ENCODE measurements at regions not wholly inside any gene's neighbourhood (a gene's known extent, or its start where the extent isn't known, plus 50 kb on each side); places are given as distances from the start of the nearest gene placed in this dataset.

DNA sequence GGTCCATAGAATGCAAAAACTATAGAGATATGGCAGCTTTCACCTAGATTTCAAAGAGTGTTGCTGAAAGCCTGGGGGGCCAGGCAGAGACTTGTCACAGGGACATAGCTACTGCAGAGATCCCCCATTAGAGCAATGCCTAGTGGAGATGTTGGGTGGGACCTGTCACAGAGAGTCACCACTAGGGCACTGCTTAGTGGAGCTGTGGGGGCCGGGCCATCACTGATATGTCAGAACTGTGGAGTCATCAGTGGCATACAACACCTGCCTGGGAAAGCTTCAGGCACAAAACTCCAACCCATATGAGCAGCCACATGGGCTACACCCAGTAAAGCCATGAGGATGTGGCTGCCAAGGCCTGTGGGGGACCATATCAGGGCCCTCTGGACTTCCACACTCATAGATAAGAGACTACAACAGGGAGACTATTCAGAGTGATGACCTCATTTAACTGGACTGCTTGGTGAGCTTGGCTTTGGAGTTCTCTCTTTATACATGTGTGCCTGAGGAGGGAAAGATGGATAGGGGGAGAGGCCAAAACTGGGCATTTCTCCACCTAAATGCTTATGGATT is 176.3 kb downstream of the ZNF621 start:
- no peak for DNase-seq (ENCODE audit: low read depth in 2 of 2)
- no peak for TF ChIP-seq EZH2 (IDR thresholded peaks at IDR 0.05; ENCODE audit: low read length, missing control alignments)
- TF ChIP-seq, protein P1, sequence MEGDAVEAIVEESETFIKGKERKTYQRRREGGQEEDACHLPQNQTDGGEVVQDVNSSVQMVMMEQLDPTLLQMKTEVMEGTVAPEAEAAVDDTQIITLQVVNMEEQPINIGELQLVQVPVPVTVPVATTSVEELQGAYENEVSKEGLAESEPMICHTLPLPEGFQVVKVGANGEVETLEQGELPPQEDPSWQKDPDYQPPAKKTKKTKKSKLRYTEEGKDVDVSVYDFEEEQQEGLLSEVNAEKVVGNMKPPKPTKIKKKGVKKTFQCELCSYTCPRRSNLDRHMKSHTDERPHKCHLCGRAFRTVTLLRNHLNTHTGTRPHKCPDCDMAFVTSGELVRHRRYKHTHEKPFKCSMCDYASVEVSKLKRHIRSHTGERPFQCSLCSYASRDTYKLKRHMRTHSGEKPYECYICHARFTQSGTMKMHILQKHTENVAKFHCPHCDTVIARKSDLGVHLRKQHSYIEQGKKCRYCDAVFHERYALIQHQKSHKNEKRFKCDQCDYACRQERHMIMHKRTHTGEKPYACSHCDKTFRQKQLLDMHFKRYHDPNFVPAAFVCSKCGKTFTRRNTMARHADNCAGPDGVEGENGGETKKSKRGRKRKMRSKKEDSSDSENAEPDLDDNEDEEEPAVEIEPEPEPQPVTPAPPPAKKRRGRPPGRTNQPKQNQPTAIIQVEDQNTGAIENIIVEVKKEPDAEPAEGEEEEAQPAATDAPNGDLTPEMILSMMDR (conservative IDR thresholded peaks at IDR 0.05 in 1 of 2, IDR thresholded peaks at IDR 0.05 in 1 of 2; ENCODE audit: low read depth in 1 of 2, low read length in 2 of 2) = no peak

DNA sequence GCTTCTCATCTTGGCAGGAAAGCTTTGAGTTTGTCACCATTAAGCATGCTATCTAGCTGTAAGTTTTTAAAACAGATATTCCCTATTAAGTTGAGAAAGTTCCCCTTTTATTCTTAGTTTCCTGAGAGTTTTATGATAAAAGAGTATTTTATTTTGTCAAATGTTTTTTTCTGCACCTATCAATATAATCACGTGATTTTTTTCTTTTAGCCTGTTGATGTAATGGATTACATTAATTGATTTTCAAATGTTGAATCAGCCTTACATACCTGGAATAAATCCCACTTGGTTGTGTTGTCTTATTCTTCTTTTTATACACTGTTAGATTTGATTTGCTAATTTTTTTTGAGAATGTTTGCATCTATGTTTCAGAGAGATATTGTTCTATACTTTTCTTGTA is 179.5 kb downstream of the ZNF621 start:
- H3K9ac ChIP-seq (ENCODE audit: insufficient read depth, low read length) = no peak overlapping the region
- H3K4me3 ChIP-seq (replicated peaks in 1 of 4; ENCODE audit: control extremely low read depth in 1 of 4, insufficient read depth in 1 of 4, low read depth in 3 of 4, low read length in 4 of 4) = no peak overlapping the region
- no peak overlapping the region for H2AFZ ChIP-seq (ENCODE audit: low read length)
- no peaks in the 10 kb centered on the region for H4K20me1 ChIP-seq (ENCODE audit: control insufficient read depth, extremely low read depth, insufficient read depth, low read length)
- H3K36me3 ChIP-seq (ENCODE audit: control insufficient read depth, insufficient read depth, low read length) = no peaks in the 10 kb centered on the region
- DNase-seq (ENCODE audit: low read depth in 2 of 2) = no peak
- no peaks in the 10 kb centered on the region for H3K4me1 ChIP-seq (ENCODE audit: control insufficient read depth, extremely low read depth, insufficient read depth, low read length)
- H3K27ac ChIP-seq (ENCODE audit: insufficient read depth, low read length) = no peak overlapping the region
- TF ChIP-seq, protein P1 (conservative IDR thresholded peaks at IDR 0.05 in 1 of 2, IDR thresholded peaks at IDR 0.05 in 1 of 2; ENCODE audit: low read depth in 1 of 2, low read length in 2 of 2) = no peak
- TF ChIP-seq EZH2 (IDR thresholded peaks at IDR 0.05; ENCODE audit: low read length, missing control alignments) = no peak
- H3K27me3 ChIP-seq (ENCODE audit: control insufficient read depth, insufficient read depth, low read length) = no peaks in the 10 kb centered on the region
- no peaks in the 10 kb centered on the region for H3K9me3 ChIP-seq (ENCODE audit: control insufficient read depth, insufficient read depth, low read depth, low read length)
- H3K79me2 ChIP-seq (ENCODE audit: control insufficient read depth, insufficient read depth, low read length) = no peaks in the 10 kb centered on the region
- H3K4me2 ChIP-seq (ENCODE audit: extremely low read depth, insufficient read depth, low read length) = no peak overlapping the region

More for the DNA sequence above, 176.3 kb downstream of the ZNF621 start:
- Histone ChIP-seq H3K36me3 (ENCODE audit: control insufficient read depth, insufficient read depth, low read length) (no peaks in the 10 kb centered on the region), H3K4me3 (replicated peaks in 1 of 4; ENCODE audit: control extremely low read depth in 1 of 4, insufficient read depth in 1 of 4, low read depth in 3 of 4, low read length in 4 of 4) (no peak overlapping the region), H3K4me2 (ENCODE audit: extremely low read depth, insufficient read depth, low read length) (no peak overlapping the region), H3K79me2 (ENCODE audit: control insufficient read depth, insufficient read depth, low read length) (no peaks in the 10 kb centered on the region), H3K9ac (ENCODE audit: insufficient read depth, low read length) (no peak overlapping the region), H3K9me3 (ENCODE audit: control insufficient read depth, insufficient read depth, low read depth, low read length) (no peaks in the 10 kb centered on the region), H3K27ac (ENCODE audit: insufficient read depth, low read length) (no peak overlapping the region), H3K27me3 (ENCODE audit: control insufficient read depth, insufficient read depth, low read length) (no peaks in the 10 kb centered on the region), H2AFZ (ENCODE audit: low read length) (no peak overlapping the region), H4K20me1 (ENCODE audit: control insufficient read depth, extremely low read depth, insufficient read depth, low read length) (no peaks in the 10 kb centered on the region), H3K4me1 (ENCODE audit: control insufficient read depth, extremely low read depth, insufficient read depth, low read length) (no peaks in the 10 kb centered on the region)

DNA sequence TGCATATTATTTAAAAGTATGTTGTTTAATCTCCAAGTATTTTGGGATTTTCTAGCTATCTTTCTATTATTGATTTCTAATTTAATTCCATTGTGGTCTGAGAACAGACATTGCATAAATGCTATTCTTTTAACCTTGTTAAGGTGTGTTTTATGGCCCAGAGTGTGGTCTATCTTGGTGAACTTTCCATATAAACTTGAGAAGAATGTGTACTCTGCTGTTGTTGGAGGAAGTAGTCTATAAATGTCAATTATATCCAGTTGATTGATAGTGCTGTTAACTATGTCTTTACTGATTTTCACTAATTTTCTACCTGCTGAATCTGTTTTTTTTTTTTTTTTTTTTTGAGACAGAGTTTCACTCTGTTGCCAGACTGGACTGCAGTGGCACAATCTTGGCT is 180.9 kb downstream of the ZNF621 start:
- no peaks in the 10 kb centered on the region for H4K20me1 ChIP-seq (ENCODE audit: control insufficient read depth, extremely low read depth, insufficient read depth, low read length)
- H3K9me3 ChIP-seq (ENCODE audit: control insufficient read depth, insufficient read depth, low read depth, low read length) = no peaks in the 10 kb centered on the region
- H3K4me3 ChIP-seq (replicated peaks in 1 of 4; ENCODE audit: control extremely low read depth in 1 of 4, insufficient read depth in 1 of 4, low read depth in 3 of 4, low read length in 4 of 4) = no peak overlapping the region
- H3K27me3 ChIP-seq (ENCODE audit: control insufficient read depth, insufficient read depth, low read length) = no peaks in the 10 kb centered on the region
- H3K36me3 ChIP-seq (ENCODE audit: control insufficient read depth, insufficient read depth, low read length) = no peaks in the 10 kb centered on the region
- TF ChIP-seq EZH2 (IDR thresholded peaks at IDR 0.05; ENCODE audit: low read length, missing control alignments) = no peak
- TF ChIP-seq, protein P1 (conservative IDR thresholded peaks at IDR 0.05 in 1 of 2, IDR thresholded peaks at IDR 0.05 in 1 of 2; ENCODE audit: low read depth in 1 of 2, low read length in 2 of 2) = no peak
- H3K9ac ChIP-seq (ENCODE audit: insufficient read depth, low read length) = no peak overlapping the region
- DNase-seq (ENCODE audit: low read depth in 2 of 2) = no peak
- H3K27ac ChIP-seq (ENCODE audit: insufficient read depth, low read length) = no peak overlapping the region
- H3K4me2 ChIP-seq (ENCODE audit: extremely low read depth, insufficient read depth, low read length) = no peak overlapping the region
- H2AFZ ChIP-seq (ENCODE audit: low read length) = no peak overlapping the region
- H3K79me2 ChIP-seq (ENCODE audit: control insufficient read depth, insufficient read depth, low read length) = no peaks in the 10 kb centered on the region
- H3K4me1 ChIP-seq (ENCODE audit: control insufficient read depth, extremely low read depth, insufficient read depth, low read length) = no peaks in the 10 kb centered on the region

All from fibroblast of lung (primary cell).